ENCODE measurements at regions not wholly inside any gene's neighbourhood (a gene's known extent, or its start where the extent isn't known, plus 50 kb on each side); places are given as distances from the start of the nearest gene placed in this dataset.
"Not testable (repeated sequence)": the region's sequence is repeated elsewhere in the genome, so short reads cannot be mapped to it uniquely, and the experiment has no call there.

- no peak for TF ChIP-seq REST (IDR thresholded peaks at IDR 0.05; ENCODE audit: insufficient replicate concordance, low read depth)
- TF ChIP-seq GABPA (IDR thresholded peaks at IDR 0.05; ENCODE audit: low read depth): no peak
- TF ChIP-seq CTCF (IDR thresholded peaks at IDR 0.05; ENCODE audit: insufficient read depth, low read length): no peak
- TF ChIP-seq POLR2AphosphoS5 (IDR thresholded peaks at IDR 0.05; ENCODE audit: low read depth): no peak
- TF ChIP-seq SPI1 (IDR thresholded peaks at IDR 0.05; ENCODE audit: borderline replicate concordance, low read depth): no peak
- H3K27me3 ChIP-seq (ENCODE audit: insufficient read depth, poor library complexity, severe bottlenecking): no peaks in the 10 kb centered on the region
- DNase-seq (ENCODE audit: low read depth in 1 of 2, low spot score in 1 of 2): no peak
- H3K4me3 ChIP-seq (replicated peaks; ENCODE audit: insufficient read depth, low read length): no peak overlapping the region
- no peak overlapping the region for H3K27ac ChIP-seq (replicated peaks)
Observed at GRCh38 chr13:89072979-89073378, 1401.8 kb downstream of the SLITRK5 start.

- H3K27ac ChIP-seq (replicated peaks): no peak overlapping the region
- no peak for TF ChIP-seq CTCF (IDR thresholded peaks at IDR 0.05; ENCODE audit: insufficient read depth, low read length)
- no peak for TF ChIP-seq GABPA (IDR thresholded peaks at IDR 0.05; ENCODE audit: low read depth)
- no peak for TF ChIP-seq SPI1 (IDR thresholded peaks at IDR 0.05; ENCODE audit: borderline replicate concordance, low read depth)
- TF ChIP-seq POLR2AphosphoS5 (IDR thresholded peaks at IDR 0.05; ENCODE audit: low read depth): no peak
- H3K4me3 ChIP-seq (replicated peaks; ENCODE audit: insufficient read depth, low read length): no peak overlapping the region
- no peak for DNase-seq (ENCODE audit: low read depth in 1 of 2, low spot score in 1 of 2)
- H3K27me3 ChIP-seq (ENCODE audit: insufficient read depth, poor library complexity, severe bottlenecking): no peaks in the 10 kb centered on the region
Observed at GRCh38 chr13:89076622-89077021, 1405.5 kb downstream of the SLITRK5 start.

- DNase-seq (ENCODE audit: low read depth in 1 of 2, low spot score in 1 of 2): no peak
- Histone ChIP-seq H3K27me3 (ENCODE audit: insufficient read depth, poor library complexity, severe bottlenecking) (no peaks in the 10 kb centered on the region), H3K4me3 (replicated peaks; ENCODE audit: insufficient read depth, low read length) (no peak overlapping the region), H3K27ac (replicated peaks) (no peak overlapping the region)
- TF ChIP-seq GABPA (IDR thresholded peaks at IDR 0.05; ENCODE audit: low read depth) (no peak), POLR2AphosphoS5 (IDR thresholded peaks at IDR 0.05; ENCODE audit: low read depth) (no peak), CTCF (IDR thresholded peaks at IDR 0.05; ENCODE audit: insufficient read depth, low read length) (no peak), REST (IDR thresholded peaks at IDR 0.05; ENCODE audit: insufficient replicate concordance, low read depth) (no peak), SPI1 (IDR thresholded peaks at IDR 0.05; ENCODE audit: borderline replicate concordance, low read depth) (no peak)
Observed at GRCh38 chr13:89082623-89083022, 1411.5 kb downstream of the SLITRK5 start.

- not testable (repeated sequence) for DNase-seq (ENCODE audit: low read depth in 1 of 2, low spot score in 1 of 2); H3K27me3 ChIP-seq (ENCODE audit: insufficient read depth, poor library complexity, severe bottlenecking); H3K4me3 ChIP-seq (replicated peaks; ENCODE audit: insufficient read depth, low read length); H3K27ac ChIP-seq (replicated peaks)
Observed at GRCh38 chr13:89088107-89088506, 1416.9 kb downstream of the SLITRK5 start.
